Keratinocyte (primary cell): ENCODE measurements at regions not wholly inside any gene's neighbourhood (a gene's known extent, or its start where the extent isn't known, plus 50 kb on each side); places are given as distances from the start of the nearest gene placed in this dataset.

Source experiments
- DNase-seq: peaks from one replicate; pipeline ENCODE4 v3.0.0-alpha.2; 2011; ENCODE audit warnings: low read depth, missing footprints, low spot score
- FAIRE-seq: peaks from 2 replicates; lab custom pipeline; 2011; peaks lifted over from hg19 to GRCh38; lab: Jason Lieb, UNC
- H2AFZ ChIP-seq: 2 replicates; pipeline ENCODE4 v1.6.0; 2012; ENCODE audit warnings: low read length, control low read depth, inconsistent platforms; ENCODE audit not compliant: control insufficient read depth
- H3K27ac ChIP-seq: 2 replicates; pipeline ENCODE4 v1.5.1; 2011; ENCODE audit warnings: low read length; ENCODE audit not compliant: control insufficient read depth, insufficient read depth
- H3K27me3 ChIP-seq: 3 replicates; pipeline ENCODE4 v1.6.0; 2011; ENCODE audit warnings: low read length; ENCODE audit not compliant: control insufficient read depth, insufficient read depth; ENCODE audit errors: extremely low read depth
- H3K36me3 ChIP-seq, 2 experiments: 2 replicates in 1 of 2; 3 replicates in 1 of 2; pipeline ENCODE4 v1.5.1; 2011; ENCODE audit warnings: low read length in 2 of 2, mild to moderate bottlenecking in 1 of 2; ENCODE audit not compliant: control insufficient read depth in 2 of 2, insufficient read depth in 2 of 2; ENCODE audit errors: extremely low read depth in 1 of 2
- H3K4me1 ChIP-seq: 3 replicates; pipeline ENCODE4 v1.5.1; 2011; ENCODE audit warnings: low read length; ENCODE audit not compliant: control insufficient read depth, insufficient read depth; ENCODE audit errors: extremely low read depth
- H3K4me2 ChIP-seq: 3 replicates; pipeline ENCODE4 v1.6.0; 2011; ENCODE audit warnings: low read depth, low read length; ENCODE audit not compliant: control insufficient read depth, insufficient read depth; ENCODE audit errors: extremely low read depth
- H3K4me3 ChIP-seq, 3 experiments: fragments of 200-600 bp in 1 of 3; sonication (generic) in 1 of 3; 2 replicates in 2 of 3; 3 replicates in 1 of 3; pipeline ENCODE4 v1.5.1; 2011 to 2016; ENCODE audit warnings: low read length in 3 of 3, mild to moderate bottlenecking in 3 of 3, control low read depth in 2 of 3, inconsistent platforms in 1 of 3, low read depth in 1 of 3, mixed read lengths in 1 of 3, mixed run types in 1 of 3, moderate library complexity in 1 of 3; ENCODE audit not compliant: control insufficient read depth in 2 of 3, insufficient read depth in 2 of 3; ENCODE audit errors: extremely low read depth in 1 of 3
- H3K79me2 ChIP-seq: 2 replicates; pipeline ENCODE4 v1.6.0; 2012; ENCODE audit warnings: low read length; ENCODE audit not compliant: control insufficient read depth, insufficient read depth
- H3K9ac ChIP-seq: 3 replicates; pipeline ENCODE4 v1.6.0; 2011; ENCODE audit warnings: low read length; ENCODE audit not compliant: control insufficient read depth, insufficient read depth; ENCODE audit errors: extremely low read depth
- H3K9me1 ChIP-seq: 3 replicates; pipeline ENCODE4 v1.6.0; 2011; ENCODE audit warnings: low read length; ENCODE audit not compliant: control insufficient read depth, insufficient read depth; ENCODE audit errors: extremely low read depth
- H3K9me3 ChIP-seq: 2 replicates; pipeline ENCODE4 v1.5.1; 2012; ENCODE audit warnings: low read depth, low read length; ENCODE audit not compliant: control insufficient read depth
- H4K20me1 ChIP-seq: 3 replicates; pipeline ENCODE4 v1.6.0; 2011; ENCODE audit warnings: low read length; ENCODE audit not compliant: control insufficient read depth, insufficient read depth; ENCODE audit errors: extremely low read depth
- EZH2 ChIP-seq: IDR thresholded peaks from one replicate; pipeline ENCODE4 v1.6.1; 2012; ENCODE audit warnings: inconsistent platforms, mild to moderate bottlenecking, low read length, moderate library complexity
- dilution Hi-C: fragments of 300-500 bp; cut with MboI; formaldehyde crosslinking; loops from one replicate; pipeline ENCODE4 v1.7.0; 2020; ENCODE audit warnings: low sequenced_read_pairs; ENCODE audit not compliant: extremely low pct_ligation_motif_present
- TF ChIP-seq, protein P1 (sequence below), 3 experiments: IDR thresholded peaks in 1 of 3; conservative IDR thresholded peaks in 1 of 3; optimal IDR thresholded peaks in 1 of 3; 2 replicates in 2 of 3; 3 replicates in 1 of 3; pipeline versions ENCODE3 to v1.5.1; 2011; ENCODE audit warnings: low read length in 3 of 3, mild to moderate bottlenecking in 3 of 3, moderate library complexity in 2 of 3, control low read depth in 1 of 3, inconsistent platforms in 1 of 3; ENCODE audit not compliant: insufficient read depth in 2 of 3; ENCODE audit errors: extremely low read depth in 1 of 3

DNA sequence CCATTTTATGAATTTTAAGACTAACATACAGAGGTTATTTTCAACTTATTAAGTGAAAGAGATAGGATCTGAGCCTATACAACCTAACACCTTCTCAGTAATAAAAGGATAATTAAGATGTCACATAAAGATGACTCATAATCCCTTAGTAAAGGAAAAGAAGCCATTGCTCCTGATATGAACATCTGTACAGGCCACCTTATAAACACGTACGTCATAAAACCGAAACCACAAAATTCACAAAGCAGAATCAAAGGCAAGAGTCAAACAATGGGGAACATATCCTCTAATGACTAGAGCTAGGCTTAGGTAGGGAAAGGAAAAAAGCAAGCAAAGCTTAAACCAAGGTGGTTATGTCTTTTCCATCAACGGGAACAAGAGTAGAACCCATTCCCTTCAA, 103.5 kb downstream of the KCNA4 start:
- no peak for DNase-seq
- no peaks in the 10 kb centered on the region for H3K79me2 ChIP-seq
- H3K27ac ChIP-seq, result no peak overlapping the region
- H2AFZ ChIP-seq, result no peak overlapping the region
- TF ChIP-seq, protein P1, sequence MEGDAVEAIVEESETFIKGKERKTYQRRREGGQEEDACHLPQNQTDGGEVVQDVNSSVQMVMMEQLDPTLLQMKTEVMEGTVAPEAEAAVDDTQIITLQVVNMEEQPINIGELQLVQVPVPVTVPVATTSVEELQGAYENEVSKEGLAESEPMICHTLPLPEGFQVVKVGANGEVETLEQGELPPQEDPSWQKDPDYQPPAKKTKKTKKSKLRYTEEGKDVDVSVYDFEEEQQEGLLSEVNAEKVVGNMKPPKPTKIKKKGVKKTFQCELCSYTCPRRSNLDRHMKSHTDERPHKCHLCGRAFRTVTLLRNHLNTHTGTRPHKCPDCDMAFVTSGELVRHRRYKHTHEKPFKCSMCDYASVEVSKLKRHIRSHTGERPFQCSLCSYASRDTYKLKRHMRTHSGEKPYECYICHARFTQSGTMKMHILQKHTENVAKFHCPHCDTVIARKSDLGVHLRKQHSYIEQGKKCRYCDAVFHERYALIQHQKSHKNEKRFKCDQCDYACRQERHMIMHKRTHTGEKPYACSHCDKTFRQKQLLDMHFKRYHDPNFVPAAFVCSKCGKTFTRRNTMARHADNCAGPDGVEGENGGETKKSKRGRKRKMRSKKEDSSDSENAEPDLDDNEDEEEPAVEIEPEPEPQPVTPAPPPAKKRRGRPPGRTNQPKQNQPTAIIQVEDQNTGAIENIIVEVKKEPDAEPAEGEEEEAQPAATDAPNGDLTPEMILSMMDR (optimal IDR thresholded peaks at IDR 0.05 in 1 of 3, IDR thresholded peaks at IDR 0.05 in 1 of 3, conservative IDR thresholded peaks at IDR 0.05 in 1 of 3; ENCODE audit: extremely low read depth in 1 of 3, insufficient read depth in 2 of 3, low read length in 3 of 3), result no peak
- no peak for TF ChIP-seq EZH2
- no peak for FAIRE-seq
- no peaks in the 10 kb centered on the region for H3K4me1 ChIP-seq
- no peaks in the 10 kb centered on the region for H4K20me1 ChIP-seq
- dilution Hi-C loops, result no loop called here
- H3K36me3 ChIP-seq, result no peaks in the 10 kb centered on the region
- H3K27me3 ChIP-seq, result no peaks in the 10 kb centered on the region
- peaks cover 2% of the 10 kb centered on the region for H3K9me3 ChIP-seq
- no peak overlapping the region for H3K9ac ChIP-seq
- H3K4me3 ChIP-seq, result no peak overlapping the region
- no peaks in the 10 kb centered on the region for H3K9me1 ChIP-seq
- no peak overlapping the region for H3K4me2 ChIP-seq

DNA sequence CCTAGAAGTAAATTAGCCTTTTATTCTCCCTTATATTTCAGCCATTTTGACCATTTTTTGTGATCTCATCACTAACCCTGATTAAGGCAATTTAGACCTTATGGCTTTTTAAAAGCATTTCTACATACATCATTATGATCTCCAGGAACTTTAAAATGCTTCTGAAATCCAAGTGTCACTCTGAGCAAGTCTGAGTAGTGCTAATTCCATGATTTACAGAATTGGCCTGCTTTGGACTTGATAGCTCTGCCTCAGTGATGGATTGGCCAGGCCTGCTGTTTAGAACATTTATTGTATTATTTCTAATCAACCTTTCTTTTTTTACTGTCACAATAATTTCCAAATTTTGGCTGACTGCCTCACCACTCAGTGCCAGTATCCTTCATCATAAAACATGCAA, 116.4 kb downstream of the KCNA4 start:
- Histone ChIP-seq H3K27ac (no peak overlapping the region), H3K27me3 (no peaks in the 10 kb centered on the region), H3K4me3 (no peak overlapping the region), H3K79me2 (no peaks in the 10 kb centered on the region), H2AFZ (no peak overlapping the region), H3K36me3 (no peaks in the 10 kb centered on the region), H3K4me1 (no peaks in the 10 kb centered on the region), H4K20me1 (no peaks in the 10 kb centered on the region), H3K9me3 (no peaks in the 10 kb centered on the region), H3K4me2 (no peak overlapping the region), H3K9me1 (no peaks in the 10 kb centered on the region), H3K9ac (no peak overlapping the region)
- TF ChIP-seq, protein P1 (optimal IDR thresholded peaks at IDR 0.05 in 1 of 3, IDR thresholded peaks at IDR 0.05 in 1 of 3, conservative IDR thresholded peaks at IDR 0.05 in 1 of 3; ENCODE audit: extremely low read depth in 1 of 3, insufficient read depth in 2 of 3, low read length in 3 of 3), result no peak
- TF ChIP-seq EZH2, result no peak
- dilution Hi-C loops, result no loop called here
- no peak for FAIRE-seq
- no peak for DNase-seq
